Astrocyte of the spinal cord (primary cell): ENCODE measurements at regions not wholly inside any gene's neighbourhood (a gene's known extent, or its start where the extent isn't known, plus 50 kb on each side); places are given as distances from the start of the nearest gene placed in this dataset.

Experiments
- DNase-seq: peaks from one replicate; pipeline ENCODE4 v3.0.0; 2011; ENCODE audit warnings: low read depth, low spot score
- H3K4me3 ChIP-seq: 2 replicates; pipeline ENCODE4 v1.5.1; 2011; ENCODE audit warnings: low read depth, mild to moderate bottlenecking, low read length, moderate library complexity
- CTCF ChIP-seq: IDR thresholded peaks from 2 replicates; pipeline ENCODE4 v1.5.1; 2012; ENCODE audit warnings: low read depth, mild to moderate bottlenecking, low read length, inconsistent platforms
- in situ Hi-C: cut with HindIII; loops from 2 replicates; pipeline ENCODE4 v1.10.0; 2017; ENCODE audit warnings: low sequenced_read_pairs

- H3K4me3 ChIP-seq, result no peak overlapping the region
- DNase-seq, result no peak
- in situ Hi-C loops, result no loop called here
- TF ChIP-seq CTCF, result no peak
These were observed 154.2 kb upstream of the LINGO1 start for GRCh38 chr15:77786956-77787355.

- no peak for DNase-seq
- TF ChIP-seq CTCF, result no peak
- in situ Hi-C loops, result no loop called here
- H3K4me3 ChIP-seq, result no peak overlapping the region
These were observed 153.6 kb upstream of the LINGO1 start for GRCh38 chr15:77786181-77786890.

- in situ Hi-C loops, result no loop called here
- no peak for DNase-seq
- no peak overlapping the region for H3K4me3 ChIP-seq
- TF ChIP-seq CTCF, result peak; percentile 44
These were observed 151.9 kb upstream of the LINGO1 start for GRCh38 chr15:77784361-77785292.

GRCh38 chr15:77783636-77784035, 150.9 kb upstream of the LINGO1 start:
- no peak overlapping the region for H3K4me3 ChIP-seq
- no peak for DNase-seq
- in situ Hi-C loops, result no loop called here
- no peak for TF ChIP-seq CTCF

- in situ Hi-C loops, result no loop called here
- TF ChIP-seq CTCF, result no peak
These were observed 150.0 kb upstream of the LINGO1 start for GRCh38 chr15:77782691-77783090.

GRCh38 chr15:77781946-77782240, 149.2 kb upstream of the LINGO1 start:
- TF ChIP-seq CTCF, result no peak
- no peak for DNase-seq
- H3K4me3 ChIP-seq, result no peak overlapping the region
- in situ Hi-C loops, result no loop called here

More at GRCh38 chr15:77782691-77783090, 150.0 kb upstream of the LINGO1 start:
- DNase-seq, result no peak
- H3K4me3 ChIP-seq, result no peak overlapping the region
